Activated naive CD8-positive, alpha-beta T cell treated with anti-CD3 and anti-CD28 coated beads, Interleukin-2, amount 10 ng/mL, durations not matched to agents 7 days and 5 days (primary cell): ENCODE measurements at regions not wholly inside any gene's neighbourhood (a gene's known extent, or its start where the extent isn't known, plus 50 kb on each side); places are given as distances from the start of the nearest gene placed in this dataset.

Source experiments
- ATAC-seq: fragments of 150-1000 bp; cut with Tn5 transposase; one replicate; pipeline ENCODE4 v1.10.0; 2021; ENCODE audit warnings: low read depth, moderate library complexity
- POLR2A ChIA-PET: fragments of 350-600 bp; sonication (Branson Sonifier 250); formaldehyde crosslinking; loops from one replicate; lab custom pipeline; 2021; ENCODE audit warnings: antibody characterized with exemption; lab: Charles Lee
- DNase-seq: peaks from one replicate; pipeline ENCODE4 v3.0.0; 2021
- H3K27ac Mint-ChIP-seq: one replicate; pipeline ENCODE4 v1.8.0; 2022; ENCODE audit warnings: mild to moderate bottlenecking, mixed read lengths
- H3K27me3 Mint-ChIP-seq: one replicate; pipeline ENCODE4 v1.8.0; 2022; ENCODE audit warnings: mild to moderate bottlenecking, moderate library complexity, mixed read lengths
- H3K36me3 Mint-ChIP-seq: one replicate; pipeline ENCODE4 v1.8.0; 2021; ENCODE audit warnings: mild to moderate bottlenecking, mixed read lengths
- H3K4me1 Mint-ChIP-seq: one replicate; pipeline ENCODE4 v1.8.0; 2021; ENCODE audit warnings: mixed read lengths
- H3K4me3 Mint-ChIP-seq: one replicate; pipeline ENCODE4 v1.8.0; 2022; ENCODE audit warnings: mild to moderate bottlenecking, moderate library complexity, mixed read lengths
- H3K9me3 Mint-ChIP-seq: one replicate; pipeline ENCODE4 v1.8.0; 2021; ENCODE audit warnings: mixed read lengths

- DNase-seq = no peak
- H3K36me3 Mint-ChIP-seq = no peaks in the 10 kb centered on the region
- H3K4me1 Mint-ChIP-seq = peaks cover 10% of the 10 kb centered on the region
- no peak for ATAC-seq
- POLR2A ChIA-PET = no interaction called here
- no peak overlapping the region for H3K27ac Mint-ChIP-seq
- no peaks in the 10 kb centered on the region for H3K9me3 Mint-ChIP-seq
- no peak overlapping the region for H3K4me3 Mint-ChIP-seq
- H3K27me3 Mint-ChIP-seq = peaks cover 9% of the 10 kb centered on the region
These were observed 97.3 kb downstream of the CDCA7 start for GRCh38 chr2:173451941-173452340.

- DNase-seq (no peak), ATAC-seq (no peak)
- no peak overlapping the region for H3K4me3 Mint-ChIP-seq
- peaks cover 9% of the 10 kb centered on the region for H3K27me3 Mint-ChIP-seq
- POLR2A ChIA-PET = no interaction called here
- H3K9me3 Mint-ChIP-seq = no peaks in the 10 kb centered on the region
- H3K36me3 Mint-ChIP-seq = no peaks in the 10 kb centered on the region
- no peak overlapping the region for H3K27ac Mint-ChIP-seq
- peaks cover 10% of the 10 kb centered on the region for H3K4me1 Mint-ChIP-seq
These were observed 97.7 kb downstream of the CDCA7 start for GRCh38 chr2:173452416-173452815.

GRCh38 chr2:173456960-173457359 is 102.3 kb downstream of the CDCA7 start:
- Mint-ChIP-seq H3K27ac (no peak overlapping the region), H3K27me3 (peaks cover 19% of the 10 kb centered on the region), H3K36me3 (no peaks in the 10 kb centered on the region), H3K4me1 (no peaks in the 10 kb centered on the region), H3K9me3 (no peaks in the 10 kb centered on the region), H3K4me3 (no peak overlapping the region)
- POLR2A ChIA-PET = no interaction called here
- ATAC-seq (no peak), DNase-seq (no peak)

- no peak overlapping the region for H3K4me3 Mint-ChIP-seq
- H3K27me3 Mint-ChIP-seq = peaks cover 23% of the 10 kb centered on the region
- H3K36me3 Mint-ChIP-seq = no peaks in the 10 kb centered on the region
- H3K4me1 Mint-ChIP-seq = no peaks in the 10 kb centered on the region
- POLR2A ChIA-PET = no interaction called here
- H3K27ac Mint-ChIP-seq = no peak overlapping the region
- DNase-seq = no peak
- ATAC-seq = no peak
- H3K9me3 Mint-ChIP-seq = no peaks in the 10 kb centered on the region
These were observed 102.7 kb downstream of the CDCA7 start for GRCh38 chr2:173457366-173457765.

- H3K4me1 Mint-ChIP-seq = no peaks in the 10 kb centered on the region
- H3K27me3 Mint-ChIP-seq = peaks cover 20% of the 10 kb centered on the region
- H3K4me3 Mint-ChIP-seq = no peak overlapping the region
- POLR2A ChIA-PET = no interaction called here
- H3K27ac Mint-ChIP-seq = no peak overlapping the region
- no peaks in the 10 kb centered on the region for H3K9me3 Mint-ChIP-seq
- H3K36me3 Mint-ChIP-seq = no peaks in the 10 kb centered on the region
- ATAC-seq = no peak
- DNase-seq = no peak
These were observed 104.5 kb downstream of the CDCA7 start for GRCh38 chr2:173458991-173459780.

- peaks cover 22% of the 10 kb centered on the region for H3K27me3 Mint-ChIP-seq
- ATAC-seq (no peak), DNase-seq (no peak)
- H3K9me3 Mint-ChIP-seq = no peaks in the 10 kb centered on the region
- no peaks in the 10 kb centered on the region for H3K4me1 Mint-ChIP-seq
- no peak overlapping the region for H3K27ac Mint-ChIP-seq
- H3K36me3 Mint-ChIP-seq = no peaks in the 10 kb centered on the region
- no peak overlapping the region for H3K4me3 Mint-ChIP-seq
- POLR2A ChIA-PET = no interaction called here
These were observed 108.5 kb downstream of the CDCA7 start for GRCh38 chr2:173462892-173463840.

GRCh38 chr2:173463846-173464245 is 109.2 kb downstream of the CDCA7 start:
- ATAC-seq (no peak), DNase-seq (no peak)
- Mint-ChIP-seq H3K9me3 (no peaks in the 10 kb centered on the region), H3K27ac (no peak overlapping the region), H3K27me3 (peaks cover 23% of the 10 kb centered on the region), H3K36me3 (no peaks in the 10 kb centered on the region), H3K4me3 (no peak overlapping the region), H3K4me1 (no peaks in the 10 kb centered on the region)
- POLR2A ChIA-PET = no interaction called here

- peaks cover 2% of the 10 kb centered on the region for H3K9me3 Mint-ChIP-seq
- no peaks in the 10 kb centered on the region for H3K36me3 Mint-ChIP-seq
- no peak overlapping the region for H3K27ac Mint-ChIP-seq
- DNase-seq (no peak), ATAC-seq (no peak)
- no peak overlapping the region for H3K4me3 Mint-ChIP-seq
- H3K27me3 Mint-ChIP-seq = peaks cover 6% of the 10 kb centered on the region
- POLR2A ChIA-PET = interaction anchor here (0.5 kb wide), 1 partner anchor 54 kb away, joined by 3 read pairs; no protein-coding TSS in a partner anchor
- no peaks in the 10 kb centered on the region for H3K4me1 Mint-ChIP-seq
These were observed 113.1 kb downstream of the CDCA7 start for GRCh38 chr2:173467751-173468150.

- POLR2A ChIA-PET = no interaction called here
- no peak overlapping the region for H3K27ac Mint-ChIP-seq
- no peaks in the 10 kb centered on the region for H3K36me3 Mint-ChIP-seq
- no peak overlapping the region for H3K4me3 Mint-ChIP-seq
- no peak for DNase-seq
- peaks cover 4% of the 10 kb centered on the region for H3K27me3 Mint-ChIP-seq
- H3K9me3 Mint-ChIP-seq = peaks cover 2% of the 10 kb centered on the region
- no peak for ATAC-seq
- H3K4me1 Mint-ChIP-seq = no peaks in the 10 kb centered on the region
These were observed 113.7 kb downstream of the CDCA7 start for GRCh38 chr2:173468266-173468793.

- POLR2A ChIA-PET = no interaction called here
- no peak for DNase-seq
- peaks cover 2% of the 10 kb centered on the region for H3K9me3 Mint-ChIP-seq
- H3K27ac Mint-ChIP-seq = no peak overlapping the region
- ATAC-seq = no peak
- H3K27me3 Mint-ChIP-seq = peaks cover 8% of the 10 kb centered on the region
- H3K4me3 Mint-ChIP-seq = no peak overlapping the region
- H3K4me1 Mint-ChIP-seq = no peaks in the 10 kb centered on the region
- H3K36me3 Mint-ChIP-seq = no peaks in the 10 kb centered on the region
These were observed 117.4 kb downstream of the CDCA7 start for GRCh38 chr2:173472112-173472511.

- POLR2A ChIA-PET = interaction anchor here (0.6 kb wide), 1 partner anchor 69 kb away, joined by 4 read pairs; no protein-coding TSS in a partner anchor
- no peaks in the 10 kb centered on the region for H3K36me3 Mint-ChIP-seq
- DNase-seq = no peak
- ATAC-seq = no peak
- no peaks in the 10 kb centered on the region for H3K9me3 Mint-ChIP-seq
- H3K4me3 Mint-ChIP-seq = no peak overlapping the region
- no peaks in the 10 kb centered on the region for H3K4me1 Mint-ChIP-seq
- H3K27me3 Mint-ChIP-seq = peaks cover 6% of the 10 kb centered on the region
- no peak overlapping the region for H3K27ac Mint-ChIP-seq
These were observed 128.5 kb downstream of the CDCA7 start for GRCh38 chr2:173483137-173483536.

- Mint-ChIP-seq H3K36me3 (no peaks in the 10 kb centered on the region), H3K27ac (no peak overlapping the region), H3K4me1 (no peaks in the 10 kb centered on the region), H3K9me3 (no peaks in the 10 kb centered on the region), H3K4me3 (no peak overlapping the region), H3K27me3 (peaks cover 10% of the 10 kb centered on the region)
- DNase-seq (no peak), ATAC-seq (no peak)
- POLR2A ChIA-PET = no interaction called here
These were observed 134.2 kb downstream of the CDCA7 start for GRCh38 chr2:173488861-173489260.

- ATAC-seq = no peak
- no peaks in the 10 kb centered on the region for H3K9me3 Mint-ChIP-seq
- H3K36me3 Mint-ChIP-seq = no peaks in the 10 kb centered on the region
- no peak overlapping the region for H3K4me3 Mint-ChIP-seq
- H3K27me3 Mint-ChIP-seq = peaks cover 10% of the 10 kb centered on the region
- POLR2A ChIA-PET = no interaction called here
- DNase-seq = no peak
- no peaks in the 10 kb centered on the region for H3K4me1 Mint-ChIP-seq
- no peak overlapping the region for H3K27ac Mint-ChIP-seq
These were observed 136.7 kb downstream of the CDCA7 start for GRCh38 chr2:173491418-173491817.
